ENCODE measurements at regions not wholly inside any gene's neighbourhood (a gene's known extent, or its start where the extent isn't known, plus 50 kb on each side); places are given as distances from the start of the nearest gene placed in this dataset.
A peak's percentile ranks its signal among the peaks of the same experiment; 100 is the strongest.

DNA sequence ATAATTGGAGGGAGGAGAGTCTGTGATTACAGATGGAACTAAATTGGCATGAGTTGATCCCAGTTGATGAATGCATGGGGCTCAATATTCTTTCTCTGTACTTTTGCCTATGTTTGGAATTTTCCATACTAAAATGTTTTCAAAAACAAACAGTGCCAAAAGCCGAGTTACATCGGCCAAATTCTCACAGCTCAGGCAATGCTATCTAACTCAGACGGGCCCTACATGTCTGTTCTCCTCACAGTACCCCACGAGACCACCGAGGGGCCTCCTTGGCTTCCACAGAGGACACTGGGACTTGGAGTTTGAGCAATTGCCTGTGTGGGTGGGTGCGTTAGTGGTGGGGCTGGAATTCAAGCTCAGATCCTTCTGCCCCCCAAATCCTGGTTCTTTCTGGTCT, 413.2 kb downstream of the CDH26 start:
- no peak for DNase-seq (ENCODE audit: low read depth)

GRCh38 chr20:60372275-60372674, 414.1 kb downstream of the CDH26 start:
- no peak for DNase-seq (ENCODE audit: low read depth)

- DNase-seq (ENCODE audit: low read depth): no peak
These were observed 414.6 kb downstream of the CDH26 start for GRCh38 chr20:60372822-60373221.

DNA sequence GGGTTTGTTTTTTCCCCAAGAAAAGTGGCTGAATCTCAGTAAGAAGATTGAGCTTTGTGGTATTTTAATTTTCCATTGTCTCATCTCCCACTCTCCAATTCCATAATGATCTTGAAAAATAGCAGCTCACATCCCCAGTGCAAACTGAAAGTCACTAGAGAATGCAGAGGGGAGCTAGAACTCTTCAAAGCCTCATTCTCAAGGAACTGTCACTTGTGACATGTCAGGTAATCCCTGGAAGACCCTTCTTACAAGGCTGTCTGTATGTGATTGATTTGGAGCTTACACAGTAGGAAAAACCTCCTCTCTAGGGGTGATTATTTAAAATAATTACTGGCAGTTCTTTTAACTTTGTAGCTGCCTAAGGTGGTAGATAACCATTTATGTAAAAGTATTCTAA, 420.4 kb downstream of the CDH26 start:
- DNase-seq (ENCODE audit: low read depth): no peak

- DNase-seq (ENCODE audit: low read depth): no peak
These were observed 423.6 kb downstream of the CDH26 start for GRCh38 chr20:60381643-60382400.

DNA sequence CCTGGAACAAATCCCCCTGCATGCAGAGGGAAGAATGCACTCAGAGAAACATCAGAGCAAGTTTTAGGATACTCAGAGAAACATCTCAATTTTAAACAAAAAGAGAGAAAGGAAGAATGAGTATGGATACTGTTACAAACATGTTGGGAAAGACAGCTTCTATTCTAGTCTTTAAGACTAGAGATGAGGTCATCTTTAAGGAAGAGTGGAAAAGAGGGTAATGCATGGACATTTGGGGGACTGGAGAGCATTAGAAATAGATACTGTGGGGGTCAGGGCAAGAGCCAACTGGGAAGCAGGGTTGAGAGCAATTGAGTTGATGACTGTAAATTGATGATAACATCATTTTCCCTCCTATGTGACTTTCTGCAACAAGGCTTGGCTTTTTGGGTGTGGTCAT, 431.2 kb downstream of the CDH26 start:
- no peak for DNase-seq (ENCODE audit: low read depth)

- no peak for DNase-seq (ENCODE audit: low read depth)
These were observed 431.7 kb downstream of the CDH26 start for GRCh38 chr20:60389882-60390281.

DNA sequence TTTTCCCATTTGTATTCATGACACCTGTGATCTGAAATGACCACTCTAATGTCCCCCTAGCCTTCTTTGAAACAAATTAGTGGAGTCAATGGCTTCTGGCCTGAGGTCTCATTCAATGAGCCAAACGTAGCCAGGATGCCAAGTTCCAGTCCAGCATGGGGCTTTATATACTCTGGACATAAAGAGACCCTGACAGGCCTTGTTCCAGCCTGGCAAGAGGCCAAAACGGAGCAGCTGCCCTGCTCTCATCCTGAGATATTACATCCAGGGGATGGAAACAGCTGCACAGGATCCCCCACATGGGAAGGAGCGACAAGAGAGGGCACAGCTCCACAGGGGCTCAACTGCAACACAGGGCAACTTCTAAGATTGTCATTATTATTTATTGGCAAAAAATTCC, 437.8 kb downstream of the CDH26 start:
- no peak for DNase-seq (ENCODE audit: low read depth)

DNA sequence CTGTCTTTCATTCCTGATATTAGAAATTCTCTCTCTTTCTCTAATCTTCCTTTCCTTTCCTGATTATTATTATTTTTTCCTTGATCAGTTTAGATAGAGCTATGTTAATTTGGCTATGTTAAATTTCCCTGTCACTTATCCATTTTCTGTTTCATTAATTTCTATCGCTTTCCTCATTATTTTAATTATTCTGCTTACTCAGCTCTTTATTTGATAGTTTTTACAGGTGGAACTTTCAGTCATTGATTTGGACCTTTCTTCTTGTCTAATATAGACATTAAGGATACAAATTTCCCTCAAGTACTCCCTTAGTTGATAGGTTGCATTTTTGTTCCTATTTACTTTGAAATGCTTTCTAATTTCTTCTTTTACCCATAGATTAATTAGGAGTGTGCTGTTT, 442.3 kb downstream of the CDH26 start:
- no peak for DNase-seq (ENCODE audit: low read depth)

DNA sequence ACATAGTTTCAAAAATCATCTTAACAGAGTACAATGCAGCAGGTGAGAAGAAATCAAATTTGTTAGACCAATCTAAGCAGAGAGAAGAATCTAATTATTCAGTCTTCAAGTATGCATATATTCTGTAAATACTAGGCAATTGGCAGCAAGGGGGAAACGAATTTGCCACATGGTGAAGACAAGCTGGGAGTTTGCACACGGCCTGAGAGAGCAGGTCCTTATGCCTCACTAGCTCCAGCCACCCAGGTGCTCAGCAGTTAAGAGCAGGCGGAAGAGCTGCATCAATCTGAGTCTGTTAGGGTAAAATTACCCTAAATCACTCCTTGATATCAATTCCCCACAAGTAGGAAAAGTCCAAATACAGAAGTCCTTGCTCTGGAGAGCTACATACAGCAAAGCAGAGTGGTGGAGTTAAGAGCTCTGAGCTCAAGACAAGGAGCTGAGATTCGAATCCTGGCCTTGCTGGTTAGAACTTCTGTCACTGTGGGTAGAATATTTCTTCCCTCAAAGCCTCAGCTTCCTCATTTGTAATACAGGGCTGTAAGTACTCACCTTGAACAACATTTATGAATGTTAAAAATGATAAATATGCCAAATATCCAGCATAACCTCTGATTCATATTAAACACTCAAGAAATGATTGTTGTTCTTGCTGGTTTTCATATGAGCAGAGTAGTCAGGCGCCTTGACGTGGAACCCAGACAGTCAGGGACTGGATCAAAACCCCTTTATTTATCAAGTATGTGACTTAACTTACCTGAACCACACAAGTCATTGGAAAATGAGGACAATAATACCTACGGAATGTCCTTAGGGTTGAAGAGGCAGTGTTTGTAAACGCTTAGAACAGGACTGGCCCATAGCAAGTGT, 444.2 kb downstream of the CDH26 start:
- DNase-seq (ENCODE audit: low read depth): no peak

- peak; percentile 9 for DNase-seq (ENCODE audit: low read depth)
These were observed 445.0 kb downstream of the CDH26 start for GRCh38 chr20:60403105-60403741.

- no peak for DNase-seq (ENCODE audit: low read depth)
These were observed 449.0 kb downstream of the CDH26 start for GRCh38 chr20:60407011-60407771.

GRCh38 chr20:60407938-60408337, 449.7 kb downstream of the CDH26 start:
- DNase-seq (ENCODE audit: low read depth): no peak

GRCh38 chr20:60408435-60408834, 450.2 kb downstream of the CDH26 start:
- no peak for DNase-seq (ENCODE audit: low read depth)

DNA sequence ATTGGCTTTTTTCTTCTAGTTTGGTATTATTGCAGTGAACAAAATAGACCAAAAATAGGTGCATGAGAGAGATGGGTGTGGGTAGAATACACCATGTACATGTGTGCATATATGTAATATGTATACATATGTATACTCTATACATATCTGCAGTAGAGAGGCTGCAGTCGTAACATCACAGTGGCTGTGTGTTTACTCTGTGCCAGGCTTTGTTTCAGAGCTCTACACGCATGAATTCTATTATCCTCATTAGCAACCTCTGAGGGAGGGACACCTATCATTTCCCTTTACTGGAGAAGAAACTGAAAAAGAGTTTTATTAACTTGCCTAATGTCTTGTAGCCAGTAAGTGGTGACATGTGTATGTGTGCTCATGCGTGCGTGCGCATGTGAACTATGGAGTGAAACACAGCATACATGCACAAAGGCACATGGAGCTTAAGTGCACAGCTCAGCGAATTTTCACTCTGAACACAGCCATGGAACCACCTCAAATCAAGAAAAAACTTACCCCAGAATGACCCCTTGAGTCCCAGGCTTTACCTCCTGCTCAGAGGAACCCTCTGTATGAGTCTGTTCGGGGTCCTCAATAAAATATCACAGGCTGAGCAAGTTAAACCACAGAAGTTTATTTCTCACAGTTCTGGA, 452.5 kb downstream of the CDH26 start:
- DNase-seq (ENCODE audit: low read depth): no peak

- DNase-seq (ENCODE audit: low read depth): no peak
These were observed 453.6 kb downstream of the CDH26 start for GRCh38 chr20:60411813-60412212.

GRCh38 chr20:60420676-60421229, 462.5 kb downstream of the CDH26 start:
- DNase-seq (ENCODE audit: low read depth): no peak

GRCh38 chr20:60422848-60423247, 464.6 kb downstream of the CDH26 start:
- DNase-seq (ENCODE audit: low read depth): no peak

- DNase-seq (ENCODE audit: low read depth): no peak
These were observed 466.2 kb downstream of the CDH26 start for GRCh38 chr20:60424267-60424902.

GRCh38 chr20:60427516-60427915, 469.3 kb downstream of the CDH26 start:
- DNase-seq (ENCODE audit: low read depth): no peak

- no peak for DNase-seq (ENCODE audit: low read depth)
These were observed 470.4 kb downstream of the CDH26 start for GRCh38 chr20:60428651-60429050.

Data from forelimb muscle (tissue), 1 donor.